ENCODE measurements at regions not wholly inside any gene's neighbourhood (a gene's known extent, or its start where the extent isn't known, plus 50 kb on each side); places are given as distances from the start of the nearest gene placed in this dataset.

GRCh38 chr18:47528343-47528742 is 276.9 kb upstream of the SKOR2 start:
- Histone ChIP-seq H3K27me3 (ENCODE audit: control insufficient read depth in 1 of 2, insufficient read depth in 2 of 2, low read length in 2 of 2) (peaks cover 0 to 5% of the 10 kb centered on the region in 2 donors), H3K9me3 (ENCODE audit: control insufficient read depth in 1 of 2, low read length in 2 of 2) (no peaks in the 10 kb centered on the region), H3K27ac (ENCODE audit: low read depth, low read length) (no peak overlapping the region), H3K36me3 (ENCODE audit: control insufficient read depth in 1 of 2, insufficient read depth in 2 of 2, low read length in 2 of 2) (no peaks in the 10 kb centered on the region), H3K9ac (ENCODE audit: low read depth in 1 of 2, low read length in 2 of 2) (no peak overlapping the region), H3K4me3 (ENCODE audit: low read depth in 1 of 2, low read length in 2 of 2) (no peak overlapping the region), H3K4me1 (ENCODE audit: control insufficient read depth in 1 of 2, insufficient read depth in 2 of 2, low read length in 2 of 2) (no peaks in the 10 kb centered on the region)

GRCh38 chr18:47526147-47526546 is 274.7 kb upstream of the SKOR2 start:
- H3K9me3 ChIP-seq (ENCODE audit: control insufficient read depth in 1 of 2, low read length in 2 of 2), result no peaks in the 10 kb centered on the region
- H3K27ac ChIP-seq (ENCODE audit: low read depth, low read length), result no peak overlapping the region
- no peaks in the 10 kb centered on the region for H3K36me3 ChIP-seq (ENCODE audit: control insufficient read depth in 1 of 2, insufficient read depth in 2 of 2, low read length in 2 of 2)
- no peaks in the 10 kb centered on the region for H3K27me3 ChIP-seq (ENCODE audit: control insufficient read depth in 1 of 2, insufficient read depth in 2 of 2, low read length in 2 of 2)
- no peak overlapping the region for H3K9ac ChIP-seq (ENCODE audit: low read depth in 1 of 2, low read length in 2 of 2)
- no peaks in the 10 kb centered on the region for H3K4me1 ChIP-seq (ENCODE audit: control insufficient read depth in 1 of 2, insufficient read depth in 2 of 2, low read length in 2 of 2)
- H3K4me3 ChIP-seq (ENCODE audit: low read depth in 1 of 2, low read length in 2 of 2), result no peak overlapping the region

- Histone ChIP-seq H3K27me3 (ENCODE audit: control insufficient read depth in 1 of 2, insufficient read depth in 2 of 2, low read length in 2 of 2) (no peaks in the 10 kb centered on the region), H3K36me3 (ENCODE audit: control insufficient read depth in 1 of 2, insufficient read depth in 2 of 2, low read length in 2 of 2) (no peaks in the 10 kb centered on the region), H3K4me1 (ENCODE audit: control insufficient read depth in 1 of 2, insufficient read depth in 2 of 2, low read length in 2 of 2) (no peaks in the 10 kb centered on the region)
These were observed 270.9 kb upstream of the SKOR2 start for GRCh38 chr18:47522359-47522758.

GRCh38 chr18:47520263-47520662 is 268.8 kb upstream of the SKOR2 start:
- Histone ChIP-seq H3K36me3 (ENCODE audit: control insufficient read depth in 1 of 2, insufficient read depth in 2 of 2, low read length in 2 of 2) (no peaks in the 10 kb centered on the region), H3K9ac (ENCODE audit: low read depth in 1 of 2, low read length in 2 of 2) (no peak overlapping the region), H3K9me3 (ENCODE audit: control insufficient read depth in 1 of 2, low read length in 2 of 2) (no peaks in the 10 kb centered on the region), H3K27ac (ENCODE audit: low read depth, low read length) (no peak overlapping the region), H3K4me1 (ENCODE audit: control insufficient read depth in 1 of 2, insufficient read depth in 2 of 2, low read length in 2 of 2) (no peaks in the 10 kb centered on the region), H3K27me3 (ENCODE audit: control insufficient read depth in 1 of 2, insufficient read depth in 2 of 2, low read length in 2 of 2) (no peaks in the 10 kb centered on the region), H3K4me3 (ENCODE audit: low read depth in 1 of 2, low read length in 2 of 2) (no peak overlapping the region)

More at GRCh38 chr18:47522359-47522758, 270.9 kb upstream of the SKOR2 start:
- H3K9ac ChIP-seq (ENCODE audit: low read depth in 1 of 2, low read length in 2 of 2), result no peak overlapping the region
- no peak overlapping the region for H3K4me3 ChIP-seq (ENCODE audit: low read depth in 1 of 2, low read length in 2 of 2)
- no peak overlapping the region for H3K27ac ChIP-seq (ENCODE audit: low read depth, low read length)
- no peaks in the 10 kb centered on the region for H3K9me3 ChIP-seq (ENCODE audit: control insufficient read depth in 1 of 2, low read length in 2 of 2)

GRCh38 chr18:47519706-47520105 is 268.2 kb upstream of the SKOR2 start:
- no peaks in the 10 kb centered on the region for H3K27me3 ChIP-seq (ENCODE audit: control insufficient read depth in 1 of 2, insufficient read depth in 2 of 2, low read length in 2 of 2)
- H3K36me3 ChIP-seq (ENCODE audit: control insufficient read depth in 1 of 2, insufficient read depth in 2 of 2, low read length in 2 of 2), result no peaks in the 10 kb centered on the region
- H3K4me1 ChIP-seq (ENCODE audit: control insufficient read depth in 1 of 2, insufficient read depth in 2 of 2, low read length in 2 of 2), result no peaks in the 10 kb centered on the region
- H3K4me3 ChIP-seq (ENCODE audit: low read depth in 1 of 2, low read length in 2 of 2), result no peak overlapping the region
- no peak overlapping the region for H3K27ac ChIP-seq (ENCODE audit: low read depth, low read length)
- no peaks in the 10 kb centered on the region for H3K9me3 ChIP-seq (ENCODE audit: control insufficient read depth in 1 of 2, low read length in 2 of 2)
- no peak overlapping the region for H3K9ac ChIP-seq (ENCODE audit: low read depth in 1 of 2, low read length in 2 of 2)

GRCh38 chr18:47519277-47519676 is 267.8 kb upstream of the SKOR2 start:
- H3K4me1 ChIP-seq (ENCODE audit: control insufficient read depth in 1 of 2, insufficient read depth in 2 of 2, low read length in 2 of 2), result no peaks in the 10 kb centered on the region
- no peak overlapping the region for H3K9ac ChIP-seq (ENCODE audit: low read depth in 1 of 2, low read length in 2 of 2)
- no peaks in the 10 kb centered on the region for H3K36me3 ChIP-seq (ENCODE audit: control insufficient read depth in 1 of 2, insufficient read depth in 2 of 2, low read length in 2 of 2)
- H3K27me3 ChIP-seq (ENCODE audit: control insufficient read depth in 1 of 2, insufficient read depth in 2 of 2, low read length in 2 of 2), result no peaks in the 10 kb centered on the region
- no peaks in the 10 kb centered on the region for H3K9me3 ChIP-seq (ENCODE audit: control insufficient read depth in 1 of 2, low read length in 2 of 2)
- H3K4me3 ChIP-seq (ENCODE audit: low read depth in 1 of 2, low read length in 2 of 2), result no peak overlapping the region
- no peak overlapping the region for H3K27ac ChIP-seq (ENCODE audit: low read depth, low read length)

GRCh38 chr18:47513614-47514013 is 262.2 kb upstream of the SKOR2 start:
- Histone ChIP-seq H3K36me3 (ENCODE audit: control insufficient read depth in 1 of 2, insufficient read depth in 2 of 2, low read length in 2 of 2) (no peaks in the 10 kb centered on the region), H3K9ac (ENCODE audit: low read depth in 1 of 2, low read length in 2 of 2) (no peak overlapping the region), H3K4me3 (ENCODE audit: low read depth in 1 of 2, low read length in 2 of 2) (no peak overlapping the region), H3K27ac (ENCODE audit: low read depth, low read length) (no peak overlapping the region), H3K9me3 (ENCODE audit: control insufficient read depth in 1 of 2, low read length in 2 of 2) (no peaks in the 10 kb centered on the region), H3K27me3 (ENCODE audit: control insufficient read depth in 1 of 2, insufficient read depth in 2 of 2, low read length in 2 of 2) (no peaks in the 10 kb centered on the region), H3K4me1 (ENCODE audit: control insufficient read depth in 1 of 2, insufficient read depth in 2 of 2, low read length in 2 of 2) (no peaks in the 10 kb centered on the region)

- Histone ChIP-seq H3K9me3 (ENCODE audit: control insufficient read depth in 1 of 2, low read length in 2 of 2) (no peaks in the 10 kb centered on the region), H3K4me3 (ENCODE audit: low read depth in 1 of 2, low read length in 2 of 2) (no peak overlapping the region), H3K27me3 (ENCODE audit: control insufficient read depth in 1 of 2, insufficient read depth in 2 of 2, low read length in 2 of 2) (no peaks in the 10 kb centered on the region), H3K27ac (ENCODE audit: low read depth, low read length) (no peak overlapping the region), H3K4me1 (ENCODE audit: control insufficient read depth in 1 of 2, insufficient read depth in 2 of 2, low read length in 2 of 2) (no peaks in the 10 kb centered on the region), H3K9ac (ENCODE audit: low read depth in 1 of 2, low read length in 2 of 2) (no peak overlapping the region), H3K36me3 (ENCODE audit: control insufficient read depth in 1 of 2, insufficient read depth in 2 of 2, low read length in 2 of 2) (no peaks in the 10 kb centered on the region)
These were observed 261.4 kb upstream of the SKOR2 start for GRCh38 chr18:47512726-47513435.

- H3K9me3 ChIP-seq (ENCODE audit: control insufficient read depth in 1 of 2, low read length in 2 of 2), result no peaks in the 10 kb centered on the region
- H3K27me3 ChIP-seq (ENCODE audit: control insufficient read depth in 1 of 2, insufficient read depth in 2 of 2, low read length in 2 of 2), result no peaks in the 10 kb centered on the region
- H3K36me3 ChIP-seq (ENCODE audit: control insufficient read depth in 1 of 2, insufficient read depth in 2 of 2, low read length in 2 of 2), result no peaks in the 10 kb centered on the region
- H3K27ac ChIP-seq (ENCODE audit: low read depth, low read length), result no peak overlapping the region
- no peak overlapping the region for H3K9ac ChIP-seq (ENCODE audit: low read depth in 1 of 2, low read length in 2 of 2)
- no peaks in the 10 kb centered on the region for H3K4me1 ChIP-seq (ENCODE audit: control insufficient read depth in 1 of 2, insufficient read depth in 2 of 2, low read length in 2 of 2)
- H3K4me3 ChIP-seq (ENCODE audit: low read depth in 1 of 2, low read length in 2 of 2), result no peak overlapping the region
These were observed 260.6 kb upstream of the SKOR2 start for GRCh38 chr18:47512056-47512455.

- Histone ChIP-seq H3K9me3 (ENCODE audit: control insufficient read depth in 1 of 2, low read length in 2 of 2) (no peaks in the 10 kb centered on the region), H3K4me3 (ENCODE audit: low read depth in 1 of 2, low read length in 2 of 2) (no peak overlapping the region), H3K9ac (ENCODE audit: low read depth in 1 of 2, low read length in 2 of 2) (no peak overlapping the region), H3K27ac (ENCODE audit: low read depth, low read length) (no peak overlapping the region), H3K27me3 (ENCODE audit: control insufficient read depth in 1 of 2, insufficient read depth in 2 of 2, low read length in 2 of 2) (no peaks in the 10 kb centered on the region), H3K36me3 (ENCODE audit: control insufficient read depth in 1 of 2, insufficient read depth in 2 of 2, low read length in 2 of 2) (no peaks in the 10 kb centered on the region), H3K4me1 (ENCODE audit: control insufficient read depth in 1 of 2, insufficient read depth in 2 of 2, low read length in 2 of 2) (no peaks in the 10 kb centered on the region)
These were observed 259.4 kb upstream of the SKOR2 start for GRCh38 chr18:47510831-47511230.

All from duodenal mucosa (tissue), 2 donors.